Epithelial cell of esophagus (primary cell): ENCODE measurements at regions not wholly inside any gene's neighbourhood (a gene's known extent, or its start where the extent isn't known, plus 50 kb on each side); places are given as distances from the start of the nearest gene placed in this dataset.

Experiments used
- DNase-seq: peaks from one replicate; pipeline ENCODE4 v3.0.0; 2010; ENCODE audit warnings: low read depth
- H3K4me3 ChIP-seq: 2 replicates; pipeline ENCODE4 v1.5.1; 2011; ENCODE audit warnings: mild to moderate bottlenecking, low read length, control low read depth
- TF ChIP-seq, protein P1 (sequence below): IDR thresholded peaks from 2 replicates; pipeline ENCODE4 v1.5.1; 2011; ENCODE audit warnings: low read depth, mild to moderate bottlenecking, low read length, control low read depth, inconsistent platforms; ENCODE audit not compliant: insufficient read depth; ENCODE audit errors: missing control alignments

DNA sequence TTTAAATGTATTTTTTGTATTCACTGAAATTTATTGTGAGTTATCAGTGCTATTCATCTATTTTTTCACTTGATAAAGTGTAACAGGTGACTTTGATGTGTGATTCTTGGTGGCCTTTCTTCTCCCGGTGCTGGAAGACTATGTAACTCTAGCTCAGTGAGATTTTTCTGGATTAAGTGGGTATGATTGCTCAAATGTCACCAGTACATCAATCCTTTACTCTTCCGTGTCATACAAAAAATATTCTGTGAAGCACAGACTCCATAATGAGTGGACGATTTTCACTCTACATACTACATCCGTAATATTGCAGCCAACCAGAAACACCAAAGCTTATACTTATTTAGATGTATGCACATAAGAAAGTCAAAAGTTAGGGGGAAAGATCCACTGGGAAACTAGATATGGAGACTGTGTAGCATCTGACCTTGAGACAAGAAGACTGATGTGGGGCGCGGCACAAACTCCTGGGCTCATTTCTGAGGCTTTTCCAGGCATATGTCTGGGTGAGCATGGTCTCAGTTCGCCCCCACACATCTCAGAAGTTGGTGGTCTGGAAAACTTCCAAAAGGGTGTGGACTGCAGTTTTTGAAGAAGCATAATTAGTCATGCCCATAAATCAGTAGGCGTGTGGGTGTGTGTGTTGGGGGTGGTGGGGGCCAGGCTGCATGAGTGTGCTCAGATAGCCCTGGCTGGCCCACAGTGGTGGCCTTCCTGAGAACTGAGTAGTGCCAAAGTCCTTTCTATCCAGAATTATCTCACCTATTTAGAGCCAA lies 53.9 kb upstream of the TENM3 start:
- H3K4me3 ChIP-seq, result no peak overlapping the region
- peak; percentile 74 for DNase-seq
- TF ChIP-seq, protein P1, sequence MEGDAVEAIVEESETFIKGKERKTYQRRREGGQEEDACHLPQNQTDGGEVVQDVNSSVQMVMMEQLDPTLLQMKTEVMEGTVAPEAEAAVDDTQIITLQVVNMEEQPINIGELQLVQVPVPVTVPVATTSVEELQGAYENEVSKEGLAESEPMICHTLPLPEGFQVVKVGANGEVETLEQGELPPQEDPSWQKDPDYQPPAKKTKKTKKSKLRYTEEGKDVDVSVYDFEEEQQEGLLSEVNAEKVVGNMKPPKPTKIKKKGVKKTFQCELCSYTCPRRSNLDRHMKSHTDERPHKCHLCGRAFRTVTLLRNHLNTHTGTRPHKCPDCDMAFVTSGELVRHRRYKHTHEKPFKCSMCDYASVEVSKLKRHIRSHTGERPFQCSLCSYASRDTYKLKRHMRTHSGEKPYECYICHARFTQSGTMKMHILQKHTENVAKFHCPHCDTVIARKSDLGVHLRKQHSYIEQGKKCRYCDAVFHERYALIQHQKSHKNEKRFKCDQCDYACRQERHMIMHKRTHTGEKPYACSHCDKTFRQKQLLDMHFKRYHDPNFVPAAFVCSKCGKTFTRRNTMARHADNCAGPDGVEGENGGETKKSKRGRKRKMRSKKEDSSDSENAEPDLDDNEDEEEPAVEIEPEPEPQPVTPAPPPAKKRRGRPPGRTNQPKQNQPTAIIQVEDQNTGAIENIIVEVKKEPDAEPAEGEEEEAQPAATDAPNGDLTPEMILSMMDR, result no peak

DNA sequence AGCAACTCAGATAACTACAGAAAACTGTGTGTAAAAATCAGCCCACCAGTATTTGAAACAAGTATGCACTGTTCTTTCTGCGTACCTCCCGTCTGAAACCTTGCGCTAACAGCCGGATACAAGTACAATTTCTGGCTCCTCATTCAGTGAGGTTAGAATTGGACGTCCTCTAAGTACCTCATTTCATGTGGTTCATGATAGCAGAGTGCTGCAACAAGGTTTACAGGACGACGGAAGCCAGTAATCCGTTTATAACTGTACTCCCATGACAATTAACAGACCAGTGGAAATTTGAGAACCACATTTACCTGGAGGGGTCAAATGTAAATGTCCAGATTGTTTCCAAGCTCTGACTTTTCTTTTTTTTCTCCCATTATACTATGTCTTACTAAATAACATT lies 52.9 kb upstream of the TENM3 start:
- TF ChIP-seq, protein P1, result no peak
- H3K4me3 ChIP-seq, result no peak overlapping the region
- DNase-seq, result no peak

- peak; percentile 80 for DNase-seq
- H3K4me3 ChIP-seq, result no peak overlapping the region
- TF ChIP-seq, protein P1, result no peak
Observed at GRCh38 chr4:182192511-182193181, 50.6 kb upstream of the TENM3 start.

DNA sequence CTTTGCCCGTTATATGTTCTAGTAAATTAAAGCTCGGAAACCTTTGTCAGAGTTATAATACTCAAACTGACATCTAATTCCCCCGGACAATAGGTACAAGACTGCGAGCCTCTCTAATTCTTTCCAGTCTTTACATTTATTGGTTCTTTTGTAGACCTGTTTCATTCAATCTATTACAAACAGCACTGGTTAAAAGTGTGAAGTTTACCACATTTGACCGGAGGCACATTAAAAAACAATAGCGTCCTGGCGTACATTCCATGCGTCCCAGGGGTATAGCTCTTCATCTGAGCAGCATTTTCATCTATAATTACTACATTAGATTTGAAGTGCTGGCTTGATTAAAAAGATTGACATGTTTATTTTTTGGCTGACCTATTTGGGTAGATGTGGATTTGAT lies 49.9 kb upstream of the TENM3 start:
- DNase-seq, result no peak
- no peak overlapping the region for H3K4me3 ChIP-seq
- TF ChIP-seq, protein P1, result no peak
